Retina (tissue), 1 donor: ENCODE measurements at regions not wholly inside any gene's neighbourhood (a gene's known extent, or its start where the extent isn't known, plus 50 kb on each side); places are given as distances from the start of the nearest gene placed in this dataset.

ENCODE experiments used
- DNase-seq: peaks from one replicate; pipeline ENCODE4 v3.0.0-alpha.2; 2016

GRCh38 chr12:83408851-83409250 is 722.1 kb downstream of the TMTC2 start:
- no peak for DNase-seq

DNA sequence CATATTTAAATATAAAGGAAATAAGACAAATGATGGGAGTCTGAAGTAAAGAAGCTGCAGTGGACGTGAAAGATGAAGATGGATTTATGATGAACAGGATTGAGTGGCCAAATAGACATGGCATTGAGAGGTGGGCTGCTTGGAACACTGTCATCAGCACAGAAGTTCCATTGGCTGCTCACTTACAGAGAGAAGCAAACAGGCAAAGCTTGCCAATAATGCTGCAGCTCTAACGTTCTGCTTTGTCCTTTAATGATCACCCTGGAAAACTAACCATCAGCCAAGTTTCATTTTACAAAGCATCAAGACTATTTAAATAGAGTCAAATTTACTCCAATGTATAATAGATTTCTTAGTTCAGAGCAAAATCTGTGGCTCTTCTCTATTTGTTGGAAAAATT is 721.4 kb downstream of the TMTC2 start:
- DNase-seq, result no peak

- no peak for DNase-seq
Measured at GRCh38 chr12:83404521-83404920, 717.8 kb downstream of the TMTC2 start.

DNA sequence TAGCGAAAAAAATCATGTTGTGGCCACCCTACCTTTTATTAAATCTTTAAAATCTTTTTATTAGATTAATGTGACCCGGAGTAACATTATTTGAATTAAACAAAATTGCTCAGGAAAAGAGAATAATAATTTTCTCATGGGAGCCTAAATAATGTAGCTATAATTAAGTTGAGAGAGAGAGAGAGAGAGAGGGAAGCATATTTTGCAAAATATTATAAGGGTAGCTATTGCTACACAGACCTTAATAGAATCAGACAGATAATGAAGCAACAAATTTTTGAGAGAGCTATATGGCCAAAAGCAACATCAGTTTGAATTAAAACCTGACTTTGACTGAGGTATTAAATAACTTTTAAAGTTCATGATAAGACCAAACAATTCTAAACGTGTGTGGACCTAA is 703.5 kb downstream of the TMTC2 start:
- DNase-seq, result no peak

DNA sequence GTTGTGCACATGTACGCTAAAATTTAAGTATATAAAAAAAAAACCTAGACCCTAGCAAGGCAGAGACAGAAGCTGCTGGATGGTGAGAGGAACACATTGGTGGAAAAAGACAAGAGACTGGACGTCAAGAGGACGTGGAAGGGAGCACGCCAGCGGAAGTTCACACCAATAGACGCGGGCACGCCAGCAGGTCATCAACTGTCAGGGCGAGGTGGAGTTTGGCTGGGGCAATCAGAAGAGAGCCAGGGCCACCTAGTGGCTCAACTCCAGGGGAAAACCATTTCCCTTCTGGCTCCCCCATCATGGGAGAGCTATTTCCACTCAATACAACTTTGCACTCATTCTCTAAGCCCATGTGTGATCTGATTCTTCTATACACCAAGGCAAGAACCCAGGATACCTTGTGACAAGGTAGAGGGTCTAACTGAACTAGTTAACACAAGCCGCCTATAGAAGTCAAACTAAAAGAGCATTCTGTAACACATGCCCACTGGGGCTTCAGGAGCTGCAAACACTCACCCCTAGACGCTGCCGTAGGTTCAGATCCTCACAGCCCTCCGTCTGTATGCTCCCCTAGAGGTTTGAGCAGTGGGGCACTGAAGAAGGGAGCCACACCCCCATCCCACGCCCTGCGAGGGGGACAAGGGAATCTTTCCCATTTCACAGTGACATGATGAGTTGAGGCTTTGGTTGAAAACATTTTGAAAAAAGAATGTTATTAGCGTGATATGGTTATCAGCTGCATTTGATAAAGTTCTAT is 702.7 kb downstream of the TMTC2 start:
- no peak for DNase-seq

DNA sequence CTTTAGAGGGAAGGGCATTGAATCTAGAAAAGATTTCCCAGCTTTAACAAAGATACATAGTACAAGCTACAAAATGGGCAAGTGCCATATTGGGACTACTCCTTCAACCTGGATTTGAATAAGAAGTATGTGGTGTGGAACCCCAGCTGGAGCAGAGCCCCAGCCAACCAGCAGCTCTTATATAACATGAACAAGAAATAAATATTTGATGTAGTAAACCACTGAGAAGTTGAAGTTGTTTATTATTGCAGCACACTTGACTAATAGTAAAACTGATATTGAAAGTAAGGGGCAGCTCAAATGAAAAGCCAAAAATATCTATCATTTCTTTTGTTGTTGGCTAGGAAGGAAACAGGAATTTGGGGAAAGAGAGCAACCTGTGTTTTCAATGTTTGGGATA is 701.8 kb downstream of the TMTC2 start:
- no peak for DNase-seq

DNA sequence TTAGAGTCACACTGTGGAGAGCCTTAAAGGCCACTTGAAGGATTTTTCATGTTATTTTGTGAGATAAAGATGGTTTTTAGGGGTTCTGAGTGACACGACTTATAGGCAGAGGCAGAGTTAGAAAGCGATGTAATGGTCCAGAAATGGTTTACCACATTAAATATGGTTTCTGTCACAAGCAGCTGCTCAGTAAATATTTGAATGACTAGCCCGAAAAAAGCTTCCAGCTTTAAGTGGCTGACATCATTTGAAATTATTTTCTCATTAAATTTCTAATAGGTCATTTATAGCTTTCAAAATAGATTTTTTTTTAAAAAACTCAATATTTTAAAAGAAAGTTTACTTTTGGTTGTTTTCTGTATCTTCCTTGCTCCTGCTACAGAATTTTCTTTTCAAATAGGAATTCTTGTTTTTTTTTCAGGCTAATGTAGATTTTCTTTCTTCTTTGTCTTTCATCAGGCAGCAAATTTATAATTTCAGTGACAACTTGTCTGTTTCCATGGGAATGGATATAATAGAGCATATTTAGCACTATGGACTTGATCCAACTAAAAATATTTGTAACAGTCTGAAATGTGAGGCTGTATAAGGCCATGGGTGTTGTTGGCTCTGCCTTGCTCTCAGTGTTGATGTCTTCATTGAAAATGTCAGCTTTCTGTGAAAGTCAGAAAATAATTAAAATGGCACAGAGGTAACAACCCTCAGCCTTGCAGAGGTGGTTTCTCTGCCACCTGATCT is 700.0 kb downstream of the TMTC2 start:
- DNase-seq, result no peak

DNA sequence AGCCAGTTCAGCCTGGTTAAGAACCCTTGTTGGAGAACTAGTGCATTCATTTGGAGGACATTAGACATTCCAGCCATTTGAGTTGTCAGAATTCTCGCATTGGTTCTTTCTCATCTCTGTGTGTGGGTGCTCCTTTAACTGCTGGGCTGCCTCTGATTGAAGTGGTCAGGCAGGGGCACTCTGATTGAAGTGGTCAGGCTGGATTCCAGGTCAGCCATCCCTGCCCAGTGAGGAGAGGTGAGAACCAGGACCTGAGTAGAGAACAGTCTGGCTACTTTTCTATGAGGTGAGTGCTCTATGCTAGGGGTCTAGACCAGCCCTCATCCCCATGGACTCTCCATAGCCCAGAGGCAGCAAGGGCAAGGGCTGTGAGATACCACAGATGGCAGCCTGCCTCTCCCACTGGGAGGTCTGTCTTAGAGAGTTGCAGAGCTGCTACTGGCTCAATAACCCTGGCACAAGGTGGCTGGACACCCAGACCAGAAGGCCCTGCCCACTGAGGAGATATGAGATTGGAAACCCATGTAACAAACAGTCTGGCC is 691.6 kb downstream of the TMTC2 start:
- no peak for DNase-seq

DNA sequence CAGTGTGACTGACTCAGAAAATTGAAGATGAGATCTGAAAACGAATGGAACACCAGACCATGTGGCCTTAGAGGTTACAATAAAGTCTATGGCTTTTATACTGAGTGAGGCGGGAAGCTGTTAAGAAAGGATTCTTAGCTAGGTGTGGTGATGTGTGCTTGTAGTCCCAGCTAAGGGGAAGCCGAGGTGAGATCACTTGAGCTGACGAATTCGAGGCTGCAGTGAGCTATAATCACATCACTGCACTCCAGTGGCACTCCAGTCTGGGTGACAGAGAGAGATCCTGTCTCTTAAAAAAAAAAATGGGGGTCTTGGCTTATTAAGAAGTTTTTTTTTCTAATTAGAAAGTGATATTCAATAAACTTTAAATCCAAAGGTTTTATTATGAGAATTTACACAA is 678.6 kb downstream of the TMTC2 start:
- DNase-seq, result no peak

GRCh38 chr12:83361475-83361874 is 674.8 kb downstream of the TMTC2 start:
- DNase-seq, result peak; percentile 19

DNA sequence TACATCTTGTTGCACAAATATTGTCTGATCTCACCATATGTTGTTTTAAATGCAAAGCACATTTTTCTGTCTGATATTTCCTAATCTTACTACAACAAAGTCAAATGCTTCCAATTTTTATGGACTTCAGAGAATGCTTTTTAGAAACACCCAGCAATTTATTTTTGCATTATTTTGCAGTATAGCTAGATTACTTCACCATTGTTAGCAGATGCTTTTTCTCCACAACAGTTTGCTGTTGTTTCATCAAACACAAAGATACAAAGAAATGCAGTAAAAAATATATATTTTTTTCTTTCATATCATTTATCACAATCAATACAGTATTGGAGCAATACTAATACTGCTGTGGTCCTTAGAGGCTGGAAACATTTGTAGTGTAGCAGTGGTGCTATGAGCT is 674.4 kb downstream of the TMTC2 start:
- DNase-seq, result no peak

- no peak for DNase-seq
Measured at GRCh38 chr12:83349907-83350611, 663.4 kb downstream of the TMTC2 start.

DNA sequence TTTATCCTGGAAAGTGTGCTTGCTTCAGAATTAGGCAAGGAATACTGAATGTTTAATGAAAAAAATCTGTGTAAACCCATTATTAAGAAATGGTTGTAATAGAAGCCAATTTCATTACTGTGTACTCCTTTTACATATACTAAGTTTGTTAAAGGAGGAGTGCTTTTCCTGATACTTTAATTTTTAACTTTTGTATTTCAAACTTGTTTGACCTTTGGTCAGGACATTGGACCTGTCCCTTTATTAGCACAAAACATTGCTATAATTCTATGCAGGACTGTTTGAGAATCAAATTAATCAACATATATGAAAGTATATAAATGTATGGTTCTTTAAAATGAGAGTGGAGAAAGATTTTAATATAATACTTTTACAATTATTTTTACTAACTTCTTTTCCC is 659.6 kb downstream of the TMTC2 start:
- no peak for DNase-seq

DNA sequence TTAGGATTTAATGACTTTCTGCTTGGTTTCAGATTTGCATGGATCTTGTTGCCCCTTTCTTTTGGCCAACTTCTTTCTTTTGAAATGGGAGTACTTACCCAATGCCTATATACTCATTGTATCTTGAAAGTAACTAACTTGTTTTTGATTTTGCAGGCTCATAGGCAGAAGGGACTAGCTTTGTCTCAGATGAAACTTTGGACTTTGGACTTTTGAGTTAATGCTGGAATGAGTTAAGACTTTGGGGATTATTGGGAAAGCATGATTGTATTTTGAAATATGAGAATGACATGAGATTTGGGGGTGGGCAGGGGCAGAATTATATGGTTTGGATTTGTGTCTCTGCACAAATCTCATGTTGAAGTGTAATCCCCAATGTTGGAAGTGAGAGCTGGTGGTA is 657.1 kb downstream of the TMTC2 start:
- DNase-seq, result no peak

GRCh38 chr12:83335748-83336147 is 649.0 kb downstream of the TMTC2 start:
- DNase-seq, result no peak

GRCh38 chr12:83326666-83327065 is 640.0 kb downstream of the TMTC2 start:
- no peak for DNase-seq

DNA sequence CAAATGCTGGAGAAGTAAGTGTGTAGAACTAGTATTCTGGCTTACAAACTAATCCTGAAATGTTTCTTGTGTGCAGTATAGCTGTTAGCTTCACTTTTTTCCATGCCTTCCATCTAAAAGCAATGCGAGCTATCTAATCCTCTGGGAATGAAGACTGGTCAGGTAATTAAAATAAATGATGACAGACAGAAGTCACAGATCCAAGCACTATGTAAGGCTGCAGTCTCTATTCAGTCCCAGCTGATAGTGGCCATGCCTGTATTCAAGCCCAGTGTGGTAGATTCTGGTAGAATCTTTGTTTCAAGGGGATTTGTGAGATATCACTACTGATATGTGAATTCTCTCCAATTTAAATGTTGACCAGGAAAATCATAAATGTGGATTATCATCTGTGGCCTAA is 637.2 kb downstream of the TMTC2 start:
- DNase-seq, result no peak

- no peak for DNase-seq
Measured at GRCh38 chr12:83322809-83323208, 636.1 kb downstream of the TMTC2 start.

DNA sequence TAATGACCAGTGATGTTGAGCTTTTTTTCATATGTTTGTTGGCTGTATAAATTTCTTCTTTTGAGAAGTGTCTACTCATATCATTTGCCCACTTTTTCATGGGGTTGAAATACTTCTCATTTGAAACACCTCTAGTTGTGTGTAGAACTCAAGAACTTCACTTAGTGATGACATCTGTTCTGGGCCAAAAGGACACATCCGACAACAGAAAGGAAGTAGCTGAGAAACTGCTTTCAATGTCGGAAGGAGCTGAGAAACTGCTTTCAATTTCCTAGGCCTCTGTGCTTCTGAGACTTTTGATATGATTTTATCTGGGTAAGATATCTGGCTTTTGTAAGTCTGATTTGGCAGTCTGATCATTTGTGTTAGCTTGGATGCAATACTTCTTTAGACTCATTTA is 635.3 kb downstream of the TMTC2 start:
- DNase-seq, result no peak

GRCh38 chr12:83320350-83320749 is 633.6 kb downstream of the TMTC2 start:
- DNase-seq, result no peak

- DNase-seq, result no peak
Measured at GRCh38 chr12:83318386-83319098, 631.8 kb downstream of the TMTC2 start.

DNA sequence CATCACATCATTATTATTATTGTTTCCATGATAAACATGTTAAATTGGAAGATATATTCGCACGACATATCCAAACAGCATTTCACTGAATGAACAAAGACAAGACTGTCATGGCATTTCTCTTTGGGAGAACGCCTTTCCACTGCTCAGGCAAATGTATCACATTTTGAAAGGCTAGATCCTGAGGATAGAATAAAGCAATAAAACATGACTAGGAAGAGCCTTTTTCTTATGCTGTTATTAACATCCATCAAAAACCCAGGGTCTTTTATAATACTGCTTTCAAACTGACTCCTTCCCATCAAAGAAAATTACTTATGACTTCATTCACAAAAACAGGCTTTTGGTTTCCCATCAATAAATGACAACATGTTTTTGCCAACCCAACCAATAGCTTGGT is 630.9 kb downstream of the TMTC2 start:
- no peak for DNase-seq

GRCh38 chr12:83313827-83314226 is 627.1 kb downstream of the TMTC2 start:
- no peak for DNase-seq
